CMK (cell line): ENCODE measurements at regions not wholly inside any gene's neighbourhood (a gene's known extent, or its start where the extent isn't known, plus 50 kb on each side); places are given as distances from the start of the nearest gene placed in this dataset.
A peak's percentile ranks its signal among the peaks of the same experiment; 100 is the strongest.
"Not testable (repeated sequence)": the region's sequence is repeated elsewhere in the genome, so short reads cannot be mapped to it uniquely, and the experiment has no call there.

Source experiments
- DNase-seq: peaks from one replicate; pipeline ENCODE4 v3.0.0-alpha.2; 2010; ENCODE audit warnings: low read depth

GRCh38 chr6:85357651-85358050, 92.2 kb upstream of the NT5E start:
- DNase-seq: no peak

GRCh38 chr6:85356743-85357142, 93.1 kb upstream of the NT5E start:
- DNase-seq: not testable (repeated sequence)

GRCh38 chr6:85355816-85356215, 94.1 kb upstream of the NT5E start:
- no peak for DNase-seq

- peak; percentile 49 for DNase-seq
Observed at GRCh38 chr6:85354761-85355618, 94.9 kb upstream of the NT5E start.

- no peak for DNase-seq
Observed at GRCh38 chr6:85353012-85353411, 96.9 kb upstream of the NT5E start.

- no peak for DNase-seq
Observed at GRCh38 chr6:85348643-85349042, 101.2 kb upstream of the NT5E start.

- no peak for DNase-seq
Observed at GRCh38 chr6:85347812-85348211, 102.1 kb upstream of the NT5E start.

- no peak for DNase-seq
Observed at GRCh38 chr6:85346196-85346595, 103.7 kb upstream of the NT5E start.

- no peak for DNase-seq
Observed at GRCh38 chr6:85344996-85345395, 104.9 kb upstream of the NT5E start.

- no peak for DNase-seq
Observed at GRCh38 chr6:85343428-85343827, 106.5 kb upstream of the NT5E start.

- no peak for DNase-seq
Observed at GRCh38 chr6:85329196-85329595, 120.7 kb upstream of the NT5E start.

GRCh38 chr6:85325811-85326210, 124.1 kb upstream of the NT5E start:
- not testable (repeated sequence) for DNase-seq

GRCh38 chr6:85323435-85324040, 126.3 kb upstream of the NT5E start:
- DNase-seq: peak; percentile 29

- DNase-seq: no peak
Observed at GRCh38 chr6:85322446-85323105, 127.3 kb upstream of the NT5E start.

GRCh38 chr6:85321906-85322305, 128.0 kb upstream of the NT5E start:
- DNase-seq: no peak

GRCh38 chr6:85314586-85314985, 135.3 kb upstream of the NT5E start:
- no peak for DNase-seq

GRCh38 chr6:85300581-85300980, 149.3 kb upstream of the NT5E start:
- no peak for DNase-seq

GRCh38 chr6:85298553-85298952, 151.3 kb upstream of the NT5E start:
- DNase-seq: no peak

- DNase-seq: no peak
Observed at GRCh38 chr6:85291326-85291725, 158.6 kb upstream of the NT5E start.

GRCh38 chr6:85287654-85288053, 162.2 kb upstream of the NT5E start:
- no peak for DNase-seq

- DNase-seq: no peak
Observed at GRCh38 chr6:85287158-85287557, 162.7 kb upstream of the NT5E start.

- not testable (repeated sequence) for DNase-seq
Observed at GRCh38 chr6:85286507-85286906, 163.4 kb upstream of the NT5E start.

- no peak for DNase-seq
Observed at GRCh38 chr6:85285934-85286333, 163.9 kb upstream of the NT5E start.
